ENCODE measurements at regions not wholly inside any gene's neighbourhood (a gene's known extent, or its start where the extent isn't known, plus 50 kb on each side); places are given as distances from the start of the nearest gene placed in this dataset.

- TF ChIP-seq POLR2AphosphoS5 (IDR thresholded peaks at IDR 0.05; ENCODE audit: low read depth, low read length): no peak
- no peak for TF ChIP-seq REST (IDR thresholded peaks at IDR 0.05; ENCODE audit: insufficient read depth in 1 of 2, low read depth in 2 of 2, low read length in 2 of 2)
- TF ChIP-seq SIN3A (IDR thresholded peaks at IDR 0.05; ENCODE audit: borderline replicate concordance, insufficient read depth, low read length): no peak
Measured at GRCh38 chrX:9320940-9321339, 143.9 kb upstream of the TBL1X start.

GRCh38 chrX:9324676-9325075 is 140.2 kb upstream of the TBL1X start:
- TF ChIP-seq TAF1 (IDR thresholded peaks at IDR 0.05; ENCODE audit: borderline replicate concordance, insufficient read depth, low read length) (no peak), FOXP2 (optimal IDR thresholded peaks at IDR 0.05; ENCODE audit: borderline replicate concordance, extremely low read depth, extremely low read length, insufficient read depth) (no peak), REST (IDR thresholded peaks at IDR 0.05; ENCODE audit: insufficient read depth in 1 of 2, low read depth in 2 of 2, low read length in 2 of 2) (no peak), SIN3A (IDR thresholded peaks at IDR 0.05; ENCODE audit: borderline replicate concordance, insufficient read depth, low read length) (no peak), POLR2AphosphoS5 (IDR thresholded peaks at IDR 0.05; ENCODE audit: low read depth, low read length) (no peak)

- TF ChIP-seq SIN3A (IDR thresholded peaks at IDR 0.05; ENCODE audit: borderline replicate concordance, insufficient read depth, low read length) (no peak), TAF1 (IDR thresholded peaks at IDR 0.05; ENCODE audit: borderline replicate concordance, insufficient read depth, low read length) (no peak), FOXP2 (optimal IDR thresholded peaks at IDR 0.05; ENCODE audit: borderline replicate concordance, extremely low read depth, extremely low read length, insufficient read depth) (no peak), REST (IDR thresholded peaks at IDR 0.05; ENCODE audit: insufficient read depth in 1 of 2, low read depth in 2 of 2, low read length in 2 of 2) (no peak), POLR2AphosphoS5 (IDR thresholded peaks at IDR 0.05; ENCODE audit: low read depth, low read length) (no peak)
Measured at GRCh38 chrX:9326369-9326768, 138.5 kb upstream of the TBL1X start.

- TF ChIP-seq REST (IDR thresholded peaks at IDR 0.05; ENCODE audit: insufficient read depth in 1 of 2, low read depth in 2 of 2, low read length in 2 of 2) (no peak), TAF1 (IDR thresholded peaks at IDR 0.05; ENCODE audit: borderline replicate concordance, insufficient read depth, low read length) (no peak), SIN3A (IDR thresholded peaks at IDR 0.05; ENCODE audit: borderline replicate concordance, insufficient read depth, low read length) (no peak), POLR2AphosphoS5 (IDR thresholded peaks at IDR 0.05; ENCODE audit: low read depth, low read length) (no peak), FOXP2 (optimal IDR thresholded peaks at IDR 0.05; ENCODE audit: borderline replicate concordance, extremely low read depth, extremely low read length, insufficient read depth) (no peak)
Measured at GRCh38 chrX:9327086-9327746, 137.6 kb upstream of the TBL1X start.

- TF ChIP-seq FOXP2 (optimal IDR thresholded peaks at IDR 0.05; ENCODE audit: borderline replicate concordance, extremely low read depth, extremely low read length, insufficient read depth): no peak
- TF ChIP-seq SIN3A (IDR thresholded peaks at IDR 0.05; ENCODE audit: borderline replicate concordance, insufficient read depth, low read length): no peak
- no peak for TF ChIP-seq REST (IDR thresholded peaks at IDR 0.05; ENCODE audit: insufficient read depth in 1 of 2, low read depth in 2 of 2, low read length in 2 of 2)
- TF ChIP-seq POLR2AphosphoS5 (IDR thresholded peaks at IDR 0.05; ENCODE audit: low read depth, low read length): no peak
- no peak for TF ChIP-seq TAF1 (IDR thresholded peaks at IDR 0.05; ENCODE audit: borderline replicate concordance, insufficient read depth, low read length)
Measured at GRCh38 chrX:9327747-9328145, 137.1 kb upstream of the TBL1X start.
